Left lung (tissue), 4 donors: ENCODE measurements at regions not wholly inside any gene's neighbourhood (a gene's known extent, or its start where the extent isn't known, plus 50 kb on each side); places are given as distances from the start of the nearest gene placed in this dataset.

ENCODE experiments used
- ATAC-seq: fragments of 200-7000 bp; cut with Tn5 transposase; one replicate; pipeline ENCODE4 v1.9.1; 2020; ENCODE audit warnings: moderate library complexity
- DNase-seq, 4 donors: peaks; one replicate each; pipeline ENCODE4 v3.0.0-alpha.2; 2013 to 2020
- H3K27ac ChIP-seq, 2 donors: fragments of 200-600 bp; sonication (generic) in 1 of 2; one replicate each; pipeline versions ENCODE4 v1.5.0 to v1.8.0; 2020 to 2021
- H3K27me3 ChIP-seq, 2 donors: fragments of 200-600 bp; sonication (generic) in 1 of 2; one replicate each; pipeline versions ENCODE4 v1.5.0 to v1.8.0; 2020 to 2021
- H3K36me3 ChIP-seq, 2 donors: fragments of 200-600 bp; sonication (generic) in 1 of 2; one replicate each; pipeline versions ENCODE4 v1.5.0 to v1.8.0; 2020 to 2021
- H3K4me1 ChIP-seq, 2 donors: fragments of 200-600 bp; one replicate each; pipeline ENCODE4 v1.8.0; 2021
- H3K4me3 ChIP-seq, 2 donors: fragments of 200-600 bp; sonication (generic) in 1 of 2; one replicate each; pipeline versions ENCODE4 v1.5.0 to v1.8.0; 2020 to 2021; ENCODE audit warnings: mild to moderate bottlenecking in 1 of 2
- H3K9me3 ChIP-seq, 2 donors: fragments of 200-600 bp; sonication (generic) in 1 of 2; one replicate each; pipeline versions ENCODE4 v1.5.0 to v1.8.0; 2020 to 2021
- intact Hi-C, 2 donors: fragments of 100-400 bp; cut with DNase I; formaldehyde crosslinking; loops; one replicate each; pipeline versions ENCODE4 v1.11.2 to v1.14.2; 2022
- TF ChIP-seq, protein P1 (sequence below), 2 donors: fragments of 200-600 bp; sonication (generic) in 1 of 2; IDR thresholded peaks; one replicate each; pipeline versions ENCODE4 v1.5.0 to v1.8.0; 2021; ENCODE audit warnings: antibody characterized with exemption in 2 of 2
- donor health status: DM: no; HTN: yes; CAD: no.
- donor health status: DM: no; HTN: no; CAD: no.

DNA sequence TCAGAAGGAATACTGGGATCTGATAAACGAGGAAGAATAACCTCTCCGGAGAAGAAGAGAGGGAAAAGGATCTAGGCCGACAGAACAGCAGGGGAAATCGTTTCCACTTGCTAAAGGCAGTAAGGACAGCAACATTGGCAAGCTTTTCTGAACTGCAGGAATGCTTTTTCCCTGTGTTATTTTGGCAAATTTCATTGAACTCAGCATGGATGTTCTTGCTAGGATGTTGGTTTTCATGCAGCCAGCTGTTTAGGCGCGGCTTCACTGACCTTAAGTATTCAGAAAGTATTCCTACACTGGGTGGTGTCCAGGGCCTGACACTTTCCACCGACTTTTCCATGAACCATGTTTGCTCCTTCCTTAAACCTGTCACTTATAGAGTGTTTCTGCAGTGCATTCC, 489.7 kb downstream of the CNTN3 start:
- no peaks in the 10 kb centered on the region for H3K27me3 ChIP-seq
- H3K9me3 ChIP-seq, result peaks cover 0 to 8% of the 10 kb centered on the region in 2 donors
- H3K4me3 ChIP-seq, result no peak overlapping the region
- no peak for ATAC-seq
- H3K36me3 ChIP-seq, result no peaks in the 10 kb centered on the region
- H3K4me1 ChIP-seq, result no peaks in the 10 kb centered on the region
- intact Hi-C loops, result no loop called here
- TF ChIP-seq, protein P1, sequence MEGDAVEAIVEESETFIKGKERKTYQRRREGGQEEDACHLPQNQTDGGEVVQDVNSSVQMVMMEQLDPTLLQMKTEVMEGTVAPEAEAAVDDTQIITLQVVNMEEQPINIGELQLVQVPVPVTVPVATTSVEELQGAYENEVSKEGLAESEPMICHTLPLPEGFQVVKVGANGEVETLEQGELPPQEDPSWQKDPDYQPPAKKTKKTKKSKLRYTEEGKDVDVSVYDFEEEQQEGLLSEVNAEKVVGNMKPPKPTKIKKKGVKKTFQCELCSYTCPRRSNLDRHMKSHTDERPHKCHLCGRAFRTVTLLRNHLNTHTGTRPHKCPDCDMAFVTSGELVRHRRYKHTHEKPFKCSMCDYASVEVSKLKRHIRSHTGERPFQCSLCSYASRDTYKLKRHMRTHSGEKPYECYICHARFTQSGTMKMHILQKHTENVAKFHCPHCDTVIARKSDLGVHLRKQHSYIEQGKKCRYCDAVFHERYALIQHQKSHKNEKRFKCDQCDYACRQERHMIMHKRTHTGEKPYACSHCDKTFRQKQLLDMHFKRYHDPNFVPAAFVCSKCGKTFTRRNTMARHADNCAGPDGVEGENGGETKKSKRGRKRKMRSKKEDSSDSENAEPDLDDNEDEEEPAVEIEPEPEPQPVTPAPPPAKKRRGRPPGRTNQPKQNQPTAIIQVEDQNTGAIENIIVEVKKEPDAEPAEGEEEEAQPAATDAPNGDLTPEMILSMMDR (IDR thresholded peaks at IDR 0.05), result no peak
- no peak overlapping the region for H3K27ac ChIP-seq
- DNase-seq, result no peak

DNA sequence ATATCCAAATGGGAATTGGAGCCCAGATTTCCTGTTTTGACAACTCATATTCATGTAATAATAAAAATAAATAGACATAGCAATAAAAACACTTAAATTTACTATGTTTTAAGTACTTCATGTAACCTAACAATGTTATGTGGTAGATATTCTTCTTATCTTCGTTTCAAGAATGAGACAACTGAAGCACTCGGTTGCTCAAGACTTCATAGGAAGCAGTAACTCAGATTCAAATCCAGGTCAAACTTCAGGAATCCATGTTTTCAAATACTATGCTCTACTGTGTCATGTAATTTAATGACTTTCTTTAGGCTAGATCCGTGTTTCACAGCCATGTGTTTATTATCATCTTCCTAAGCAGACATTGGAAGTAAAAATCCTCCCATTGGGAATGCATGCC, 492.2 kb downstream of the CNTN3 start:
- peaks cover 0 to 5% of the 10 kb centered on the region in 2 donors for H3K9me3 ChIP-seq
- H3K27me3 ChIP-seq, result no peaks in the 10 kb centered on the region
- ATAC-seq (no peak), DNase-seq (no peak)
- H3K4me3 ChIP-seq, result no peak overlapping the region
- intact Hi-C loops, result no loop called here
- H3K27ac ChIP-seq, result no peak overlapping the region
- TF ChIP-seq, protein P1 (IDR thresholded peaks at IDR 0.05), result no peak
- no peaks in the 10 kb centered on the region for H3K36me3 ChIP-seq
- no peaks in the 10 kb centered on the region for H3K4me1 ChIP-seq

DNA sequence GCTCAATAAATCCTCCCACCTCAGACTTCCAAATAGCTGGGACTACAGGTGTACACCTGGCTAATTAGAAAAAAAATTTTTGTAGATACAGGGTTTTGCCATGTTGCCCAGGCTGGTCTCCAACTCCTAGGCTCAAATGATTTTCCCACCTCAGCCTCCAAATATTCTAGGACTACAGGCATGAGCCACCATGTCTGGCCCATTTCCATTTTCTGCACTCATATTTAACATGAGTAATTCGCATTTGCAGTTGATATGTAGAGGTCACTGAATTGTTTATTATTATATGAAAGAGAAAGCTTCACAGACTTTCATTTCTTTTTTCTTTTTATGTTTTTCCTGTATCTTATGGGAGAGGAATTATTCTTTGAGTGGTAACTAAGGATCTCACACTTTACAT, 492.7 kb downstream of the CNTN3 start:
- ATAC-seq (no peak), DNase-seq (no peak)
- no peaks in the 10 kb centered on the region for H3K4me1 ChIP-seq
- H3K27ac ChIP-seq, result no peak overlapping the region
- intact Hi-C loops, result no loop called here
- no peak overlapping the region for H3K4me3 ChIP-seq
- peaks cover 0 to 5% of the 10 kb centered on the region in 2 donors for H3K9me3 ChIP-seq
- H3K36me3 ChIP-seq, result no peaks in the 10 kb centered on the region
- TF ChIP-seq, protein P1 (IDR thresholded peaks at IDR 0.05), result no peak
- H3K27me3 ChIP-seq, result no peaks in the 10 kb centered on the region

DNA sequence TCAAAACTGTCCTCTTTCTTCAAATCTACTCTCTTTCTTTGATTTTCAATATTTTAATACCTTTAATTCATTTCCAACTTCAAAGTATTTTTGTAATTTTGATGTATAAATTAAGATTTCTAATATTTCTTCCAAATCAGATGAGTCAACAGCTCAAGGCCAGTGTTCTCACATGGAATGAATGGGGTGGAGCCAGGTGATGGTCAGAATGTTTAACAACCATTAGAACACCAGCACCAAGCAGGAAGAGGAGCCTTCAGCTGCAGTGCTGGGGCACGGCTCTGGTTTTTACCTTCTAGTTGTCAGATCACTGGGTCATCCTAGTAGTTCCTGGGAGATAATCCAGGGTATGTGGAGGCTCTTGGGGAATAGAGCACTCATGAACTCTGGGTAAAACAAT, 494.5 kb upstream of the PDZRN3 start:
- Histone ChIP-seq H3K4me3 (no peak overlapping the region), H3K4me1 (no peaks in the 10 kb centered on the region), H3K9me3 (peaks cover 0 to 5% of the 10 kb centered on the region in 2 donors), H3K27me3 (no peaks in the 10 kb centered on the region), H3K36me3 (no peaks in the 10 kb centered on the region), H3K27ac (no peak overlapping the region)
- no peak for ATAC-seq
- intact Hi-C loops, result no loop called here
- DNase-seq, result no peak
- TF ChIP-seq, protein P1 (IDR thresholded peaks at IDR 0.05), result no peak

DNA sequence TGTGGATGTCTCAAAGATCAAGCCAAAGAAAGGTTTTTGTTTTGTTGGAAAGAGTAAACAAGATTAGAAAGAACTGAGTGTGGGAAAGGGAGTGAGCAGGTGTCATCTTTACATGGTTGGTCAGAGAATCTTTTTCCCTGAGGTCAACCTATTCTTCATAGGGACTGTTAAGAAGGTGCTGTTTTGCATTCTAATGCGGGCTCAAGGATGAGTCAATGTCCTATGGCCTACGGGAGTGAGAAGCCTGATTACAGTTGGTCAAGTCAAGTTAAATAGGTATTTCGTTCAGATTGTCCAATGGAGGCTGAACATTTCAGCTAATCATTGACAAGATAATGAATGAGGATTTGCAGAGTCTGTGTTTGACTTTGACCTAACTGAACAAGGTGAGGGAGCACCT, 491.2 kb upstream of the PDZRN3 start:
- intact Hi-C loops, result no loop called here
- ATAC-seq, result no peak
- Histone ChIP-seq H3K9me3 (peaks cover 0 to 2% of the 10 kb centered on the region in 2 donors), H3K36me3 (no peaks in the 10 kb centered on the region), H3K4me3 (no peak overlapping the region), H3K4me1 (no peaks in the 10 kb centered on the region), H3K27me3 (no peaks in the 10 kb centered on the region), H3K27ac (no peak overlapping the region)
- TF ChIP-seq, protein P1 (IDR thresholded peaks at IDR 0.05), result no peak
- DNase-seq, result no peak
